ENCODE measurements at regions not wholly inside any gene's neighbourhood (a gene's known extent, or its start where the extent isn't known, plus 50 kb on each side); places are given as distances from the start of the nearest gene placed in this dataset.

- TF ChIP-seq TEAD4 (IDR thresholded peaks at IDR 0.05) (no peak), CEBPB (IDR thresholded peaks at IDR 0.05) (no peak), USF1 (IDR thresholded peaks at IDR 0.05) (no peak), CREB1 (IDR thresholded peaks at IDR 0.05; ENCODE audit: low read depth) (no peak), EP300 (IDR thresholded peaks at IDR 0.05; ENCODE audit: borderline replicate concordance) (no peak), REST (IDR thresholded peaks at IDR 0.05; ENCODE audit: low read depth) (no peak), YY1 (IDR thresholded peaks at IDR 0.05; ENCODE audit: low read depth) (no peak), ZBTB7A (IDR thresholded peaks at IDR 0.05; ENCODE audit: low read depth) (no peak), EGR1 (IDR thresholded peaks at IDR 0.05) (no peak), MAX (IDR thresholded peaks at IDR 0.05) (no peak)
Observed at GRCh38 chr16:65740711-65741110, 618.8 kb upstream of the CDH11 start.

Data from Ishikawa (cell line).